H1 (cell line): ENCODE measurements at regions not wholly inside any gene's neighbourhood (a gene's known extent, or its start where the extent isn't known, plus 50 kb on each side); places are given as distances from the start of the nearest gene placed in this dataset.

Source experiments
- EP300 ChIP-seq, 2 experiments: IDR thresholded peaks; 1 replicate in 1 of 2; 2 replicates in 1 of 2; pipeline ENCODE4 v1.6.1; 2011 to 2012; ENCODE audit warnings: low read depth in 2 of 2, low read length in 2 of 2, mild to moderate bottlenecking in 2 of 2, borderline replicate concordance in 1 of 2, inconsistent platforms in 1 of 2, moderate library complexity in 1 of 2
- GTF2F1 ChIP-seq: IDR thresholded peaks from 2 replicates; pipeline ENCODE4 v1.6.1; 2012; ENCODE audit warnings: low read depth, low read length, improper control_type of control experiment, borderline replicate concordance
- RBBP5 ChIP-seq: IDR thresholded peaks from 2 replicates; pipeline ENCODE4 v1.7.1; 2012; ENCODE audit warnings: low read depth, mild to moderate bottlenecking, inconsistent platforms, low read length, moderate library complexity, borderline replicate concordance
- TAF1 ChIP-seq: IDR thresholded peaks from 2 replicates; pipeline ENCODE4 v1.6.1; 2011; ENCODE audit warnings: mild to moderate bottlenecking, low read depth, low read length

DNA sequence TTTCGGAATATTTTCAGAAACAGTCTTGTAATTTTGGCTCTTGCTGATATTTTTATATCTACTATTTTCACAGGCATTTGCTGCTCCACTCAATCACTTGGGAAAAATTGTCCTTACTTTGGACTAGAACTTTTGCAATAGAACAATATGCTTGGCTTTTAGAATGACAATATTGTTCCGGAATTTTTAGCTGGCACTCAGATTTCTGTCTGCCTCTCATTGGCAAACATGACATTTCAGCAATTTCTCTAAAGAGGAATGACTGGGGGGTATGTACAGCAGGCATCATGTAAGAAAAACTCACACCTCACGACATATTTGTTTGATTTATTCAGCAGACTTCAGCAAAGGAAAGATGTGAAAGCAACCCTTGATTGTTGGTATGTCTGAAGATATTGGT lies 243.6 kb upstream of the GPRIN3 start (continued):
- TF ChIP-seq GTF2F1 (no peak), TAF1 (no peak), EP300 (IDR thresholded peaks at IDR 0.05; ENCODE audit: borderline replicate concordance in 1 of 2, low read depth in 2 of 2, low read length in 2 of 2) (no peak), RBBP5 (no peak)
